ENCODE measurements at regions not wholly inside any gene's neighbourhood (a gene's known extent, or its start where the extent isn't known, plus 50 kb on each side); places are given as distances from the start of the nearest gene placed in this dataset.
A peak's percentile ranks its signal among the peaks of the same experiment; 100 is the strongest.

DNA sequence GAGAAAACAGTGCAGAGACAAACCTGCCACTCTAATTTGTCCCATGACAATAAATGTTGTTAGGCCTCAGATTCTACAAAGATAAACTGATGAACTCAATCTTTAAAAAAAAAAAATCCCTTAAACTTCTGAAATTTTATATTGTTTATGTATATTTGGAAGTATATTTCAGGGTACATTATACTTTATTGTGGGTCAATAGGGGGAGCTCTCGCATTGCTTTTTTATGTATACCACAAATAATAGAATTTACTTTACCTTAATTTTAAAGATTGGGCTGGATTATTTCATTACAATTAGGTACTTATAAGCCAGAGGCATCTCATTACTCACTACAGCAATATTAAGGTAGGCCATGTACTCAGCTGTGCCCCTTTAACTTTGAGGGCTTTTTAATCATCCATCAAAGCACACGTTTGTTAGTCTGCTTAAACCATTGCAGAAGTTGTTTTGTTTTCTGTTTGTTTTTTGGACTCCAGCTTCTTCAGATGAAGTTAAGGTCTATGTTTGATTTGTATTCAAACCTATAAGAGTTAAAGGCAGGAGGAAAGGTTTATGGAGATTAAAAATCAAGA lies 56.3 kb upstream of the EYA4 start:
- Histone ChIP-seq H3K4me3 (ENCODE audit: insufficient read depth, low read length) (no peak overlapping the region), H2AFZ (ENCODE audit: low read length) (no peak overlapping the region), H3K4me2 (ENCODE audit: insufficient read depth, low read length) (no peak overlapping the region), H4K20me1 (ENCODE audit: insufficient read depth, low read length) (no peaks in the 10 kb centered on the region), H3K36me3 (ENCODE audit: insufficient read depth, low read length) (no peaks in the 10 kb centered on the region), H3K27ac (ENCODE audit: low read depth, low read length) (no peak overlapping the region), H3K4me1 (ENCODE audit: insufficient read depth, low read length) (peaks cover 8% of the 10 kb centered on the region), H3K9me3 (ENCODE audit: low read depth, low read length) (no peaks in the 10 kb centered on the region), H3K27me3 (ENCODE audit: insufficient read depth, low read length) (no peaks in the 10 kb centered on the region), H3K79me2 (ENCODE audit: insufficient read depth, low read length) (no peaks in the 10 kb centered on the region)
- TF ChIP-seq, protein P1, sequence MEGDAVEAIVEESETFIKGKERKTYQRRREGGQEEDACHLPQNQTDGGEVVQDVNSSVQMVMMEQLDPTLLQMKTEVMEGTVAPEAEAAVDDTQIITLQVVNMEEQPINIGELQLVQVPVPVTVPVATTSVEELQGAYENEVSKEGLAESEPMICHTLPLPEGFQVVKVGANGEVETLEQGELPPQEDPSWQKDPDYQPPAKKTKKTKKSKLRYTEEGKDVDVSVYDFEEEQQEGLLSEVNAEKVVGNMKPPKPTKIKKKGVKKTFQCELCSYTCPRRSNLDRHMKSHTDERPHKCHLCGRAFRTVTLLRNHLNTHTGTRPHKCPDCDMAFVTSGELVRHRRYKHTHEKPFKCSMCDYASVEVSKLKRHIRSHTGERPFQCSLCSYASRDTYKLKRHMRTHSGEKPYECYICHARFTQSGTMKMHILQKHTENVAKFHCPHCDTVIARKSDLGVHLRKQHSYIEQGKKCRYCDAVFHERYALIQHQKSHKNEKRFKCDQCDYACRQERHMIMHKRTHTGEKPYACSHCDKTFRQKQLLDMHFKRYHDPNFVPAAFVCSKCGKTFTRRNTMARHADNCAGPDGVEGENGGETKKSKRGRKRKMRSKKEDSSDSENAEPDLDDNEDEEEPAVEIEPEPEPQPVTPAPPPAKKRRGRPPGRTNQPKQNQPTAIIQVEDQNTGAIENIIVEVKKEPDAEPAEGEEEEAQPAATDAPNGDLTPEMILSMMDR (IDR thresholded peaks at IDR 0.05; ENCODE audit: extremely low read depth, low read depth, low read length): peak; percentile 65
- DNase-seq (ENCODE audit: insufficient read length, low spot score, missing footprints): no peak

DNA sequence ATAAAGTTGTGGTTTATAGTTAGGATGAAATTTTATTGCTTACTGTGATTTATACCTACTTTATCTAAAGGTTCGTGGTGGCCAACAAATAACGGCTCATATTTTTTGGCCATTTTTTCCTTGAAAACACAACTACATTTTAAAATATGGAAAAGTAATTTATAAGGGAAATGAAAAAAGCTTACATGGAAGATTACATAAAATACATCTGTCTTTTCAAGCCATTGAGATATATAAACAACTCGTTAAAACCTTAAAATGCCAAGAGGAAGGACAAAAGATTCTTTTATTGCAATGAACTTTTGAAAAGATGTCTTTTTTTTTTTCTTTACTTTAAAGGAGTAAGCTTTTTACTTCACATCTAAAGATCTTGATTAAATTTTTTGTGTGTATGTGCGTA lies 55.4 kb upstream of the EYA4 start:
- Histone ChIP-seq H4K20me1 (ENCODE audit: insufficient read depth, low read length) (no peaks in the 10 kb centered on the region), H3K79me2 (ENCODE audit: insufficient read depth, low read length) (no peaks in the 10 kb centered on the region), H3K36me3 (ENCODE audit: insufficient read depth, low read length) (no peaks in the 10 kb centered on the region), H3K27ac (ENCODE audit: low read depth, low read length) (no peak overlapping the region), H3K9me3 (ENCODE audit: low read depth, low read length) (no peaks in the 10 kb centered on the region), H2AFZ (ENCODE audit: low read length) (no peak overlapping the region), H3K4me2 (ENCODE audit: insufficient read depth, low read length) (no peak overlapping the region), H3K27me3 (ENCODE audit: insufficient read depth, low read length) (peaks cover 3% of the 10 kb centered on the region), H3K4me3 (ENCODE audit: insufficient read depth, low read length) (no peak overlapping the region), H3K4me1 (ENCODE audit: insufficient read depth, low read length) (peaks cover 8% of the 10 kb centered on the region)
- no peak for DNase-seq (ENCODE audit: insufficient read length, low spot score, missing footprints)
- TF ChIP-seq, protein P1 (IDR thresholded peaks at IDR 0.05; ENCODE audit: extremely low read depth, low read depth, low read length): no peak

DNA sequence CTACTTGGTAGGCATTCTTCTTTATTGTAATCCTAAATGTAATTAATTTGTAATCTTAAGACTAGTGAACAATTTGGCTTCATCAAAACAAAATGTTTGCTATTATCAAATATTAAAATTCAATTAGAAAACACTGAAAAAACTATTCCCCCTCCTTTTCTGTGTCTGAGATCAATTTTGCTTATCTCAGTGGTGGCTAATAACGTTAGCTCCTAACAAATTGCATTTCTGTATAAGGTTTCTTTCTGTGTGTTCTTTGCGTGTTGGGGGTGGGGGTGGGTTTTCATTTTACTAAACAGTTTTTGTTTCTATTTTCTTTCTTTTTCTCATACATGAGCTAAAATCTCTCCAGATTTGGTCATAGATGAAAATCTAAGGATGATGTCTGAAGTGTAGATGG lies 54.0 kb upstream of the EYA4 start:
- no peaks in the 10 kb centered on the region for H3K79me2 ChIP-seq (ENCODE audit: insufficient read depth, low read length)

DNA sequence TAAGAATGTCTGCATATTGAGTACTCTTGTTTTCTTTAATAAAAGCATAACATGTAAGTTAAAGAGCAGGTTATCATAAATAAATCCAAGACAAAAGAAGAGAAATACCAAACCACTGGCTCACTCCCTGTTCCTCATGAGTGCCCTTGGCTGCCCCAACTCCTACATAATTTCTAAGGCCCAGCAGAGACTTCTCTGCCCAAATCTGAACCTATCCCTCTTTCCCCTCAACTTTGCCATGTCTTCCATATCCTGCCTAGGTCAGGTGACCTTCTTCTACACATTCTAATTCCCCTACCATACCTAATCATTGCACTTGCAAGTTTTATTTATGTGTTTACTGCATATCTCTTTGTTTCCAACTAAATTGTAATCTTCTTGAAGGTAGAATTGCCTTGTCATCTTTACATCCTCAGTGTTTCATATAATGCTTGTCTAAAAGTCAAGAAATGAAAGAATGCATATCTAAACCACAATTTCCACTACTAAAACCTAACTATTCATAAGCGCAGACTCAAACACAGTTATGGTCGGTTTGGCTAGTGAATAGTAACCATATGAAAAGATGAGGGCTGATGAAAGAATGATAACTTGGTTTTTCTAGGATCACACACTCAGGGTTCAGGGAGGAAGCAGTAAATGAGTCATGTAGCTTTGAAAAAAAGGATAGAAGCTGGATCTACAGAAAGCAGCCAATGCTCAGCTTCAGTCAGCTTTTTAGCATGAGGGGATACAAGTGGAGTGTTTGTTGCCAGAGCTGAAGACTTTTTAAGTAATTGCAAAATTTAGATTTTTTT lies 53.3 kb upstream of the EYA4 start:
- H2AFZ ChIP-seq (ENCODE audit: low read length): no peak overlapping the region
- H3K4me1 ChIP-seq (ENCODE audit: insufficient read depth, low read length): peaks cover 8% of the 10 kb centered on the region
- H3K4me3 ChIP-seq (ENCODE audit: insufficient read depth, low read length): no peak overlapping the region
- no peaks in the 10 kb centered on the region for H3K36me3 ChIP-seq (ENCODE audit: insufficient read depth, low read length)
- no peaks in the 10 kb centered on the region for H3K79me2 ChIP-seq (ENCODE audit: insufficient read depth, low read length)
- peak; percentile 51 for DNase-seq (ENCODE audit: insufficient read length, low spot score, missing footprints)
- no peaks in the 10 kb centered on the region for H3K9me3 ChIP-seq (ENCODE audit: low read depth, low read length)
- TF ChIP-seq, protein P1 (IDR thresholded peaks at IDR 0.05; ENCODE audit: extremely low read depth, low read depth, low read length): no peak
- H3K27me3 ChIP-seq (ENCODE audit: insufficient read depth, low read length): peaks cover 4% of the 10 kb centered on the region
- H3K27ac ChIP-seq (ENCODE audit: low read depth, low read length): no peak overlapping the region
- H4K20me1 ChIP-seq (ENCODE audit: insufficient read depth, low read length): no peaks in the 10 kb centered on the region
- no peak overlapping the region for H3K4me2 ChIP-seq (ENCODE audit: insufficient read depth, low read length)

More for the DNA sequence above, 54.0 kb upstream of the EYA4 start:
- H3K9me3 ChIP-seq (ENCODE audit: low read depth, low read length): no peaks in the 10 kb centered on the region
- H3K27me3 ChIP-seq (ENCODE audit: insufficient read depth, low read length): peaks cover 4% of the 10 kb centered on the region
- DNase-seq (ENCODE audit: insufficient read length, low spot score, missing footprints): no peak
- no peaks in the 10 kb centered on the region for H3K36me3 ChIP-seq (ENCODE audit: insufficient read depth, low read length)
- no peak overlapping the region for H3K4me2 ChIP-seq (ENCODE audit: insufficient read depth, low read length)
- no peak overlapping the region for H3K4me3 ChIP-seq (ENCODE audit: insufficient read depth, low read length)
- no peak overlapping the region for H3K27ac ChIP-seq (ENCODE audit: low read depth, low read length)
- H2AFZ ChIP-seq (ENCODE audit: low read length): no peak overlapping the region
- H3K4me1 ChIP-seq (ENCODE audit: insufficient read depth, low read length): peaks cover 8% of the 10 kb centered on the region
- H4K20me1 ChIP-seq (ENCODE audit: insufficient read depth, low read length): no peaks in the 10 kb centered on the region
- TF ChIP-seq, protein P1 (IDR thresholded peaks at IDR 0.05; ENCODE audit: extremely low read depth, low read depth, low read length): no peak

Measured in osteoblast (primary cell).